Left hindlimb (tissue), 1 donor: ENCODE measurements at regions not wholly inside any gene's neighbourhood (a gene's known extent, or its start where the extent isn't known, plus 50 kb on each side); places are given as distances from the start of the nearest gene placed in this dataset.

Source experiments
- DNase-seq: peaks from one replicate; pipeline ENCODE4 v3.0.0-alpha.2; 2018

DNA sequence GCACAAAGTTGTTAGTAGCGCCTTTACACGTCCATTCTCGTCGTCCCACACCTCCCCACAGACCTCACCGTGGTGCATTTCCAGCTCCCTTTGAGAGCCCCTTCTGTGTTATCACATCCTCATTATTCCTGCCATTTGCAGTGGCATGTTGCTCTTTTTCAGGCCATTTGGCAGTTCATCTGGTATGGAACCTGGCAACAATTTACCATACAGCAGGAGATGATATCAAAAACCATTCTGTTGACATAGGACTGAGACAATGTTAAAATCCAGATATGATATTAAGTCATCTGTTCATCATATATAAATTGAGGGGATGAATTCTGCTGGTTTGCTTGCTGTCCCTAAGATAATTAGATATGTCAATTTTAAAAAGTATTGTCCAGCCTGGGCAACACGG lies 83.0 kb downstream of the TMEM174 start:
- DNase-seq = no peak

DNA sequence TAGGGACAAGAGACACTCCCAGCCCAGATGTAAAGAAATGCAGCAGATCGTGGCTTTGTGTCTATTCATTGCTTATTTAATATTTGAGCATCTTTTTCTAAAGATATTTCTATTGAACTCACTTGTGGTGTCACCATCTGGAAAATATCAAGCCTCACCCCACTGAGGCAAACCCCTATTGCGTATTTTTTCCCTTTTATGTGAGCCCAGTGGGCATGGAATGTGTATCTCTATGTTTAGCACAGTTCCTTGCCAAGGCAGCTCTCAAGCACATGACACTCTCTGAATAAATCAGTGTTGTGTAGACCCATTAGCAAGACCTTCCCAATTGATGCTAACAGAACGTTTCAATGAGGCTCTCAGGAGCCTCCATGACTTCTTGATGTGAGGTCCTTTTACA lies 81.6 kb downstream of the TMEM174 start:
- DNase-seq = no peak

DNA sequence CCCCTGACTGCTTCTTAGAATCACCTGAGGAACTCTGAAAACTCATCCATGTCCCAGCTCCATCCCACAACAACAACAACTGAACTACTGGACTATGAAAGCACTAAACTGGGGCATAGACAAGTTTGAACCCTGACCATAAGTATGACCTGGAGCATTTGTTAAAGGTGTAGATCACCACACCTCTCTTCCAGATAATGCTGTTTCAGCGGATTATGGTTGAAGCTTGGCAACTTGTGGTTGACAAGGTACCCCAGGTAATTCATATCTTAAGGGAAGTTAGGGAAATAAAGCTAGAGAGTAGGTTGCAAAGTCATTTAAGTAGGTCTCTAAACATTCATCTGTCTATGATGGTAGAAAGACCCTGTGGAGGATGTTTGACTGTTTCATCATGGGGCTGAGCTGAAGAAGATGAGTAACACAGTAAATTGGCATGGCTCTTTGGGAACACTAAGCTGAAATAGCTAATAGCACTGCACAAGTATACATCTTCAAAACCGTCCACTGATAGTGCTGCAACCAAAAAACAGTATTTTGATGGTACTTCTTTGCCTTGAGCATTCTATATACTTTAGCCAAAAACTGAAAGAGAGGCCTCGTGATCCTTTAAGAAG lies 80.2 kb downstream of the TMEM174 start:
- DNase-seq = no peak

DNA sequence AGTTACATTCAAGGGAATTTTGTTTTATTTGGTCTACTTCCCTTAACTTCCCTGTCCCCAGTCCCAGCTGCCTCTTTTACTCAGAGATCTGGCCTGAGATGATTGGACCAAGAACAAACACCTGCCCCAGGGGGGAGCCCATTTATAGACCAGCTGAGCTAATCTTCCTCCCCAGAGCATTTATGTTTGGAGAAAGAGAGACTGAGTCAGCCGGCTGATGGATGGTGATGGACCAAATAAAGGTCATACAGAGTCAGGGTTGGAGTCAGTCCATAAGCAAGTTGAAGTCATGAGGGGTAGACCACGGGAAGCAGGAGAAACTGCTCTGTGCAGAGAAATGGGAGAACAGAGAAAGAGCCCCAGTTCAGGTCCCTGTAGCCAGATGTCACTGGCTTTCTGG lies 77.7 kb downstream of the TMEM174 start:
- DNase-seq = no peak

DNA sequence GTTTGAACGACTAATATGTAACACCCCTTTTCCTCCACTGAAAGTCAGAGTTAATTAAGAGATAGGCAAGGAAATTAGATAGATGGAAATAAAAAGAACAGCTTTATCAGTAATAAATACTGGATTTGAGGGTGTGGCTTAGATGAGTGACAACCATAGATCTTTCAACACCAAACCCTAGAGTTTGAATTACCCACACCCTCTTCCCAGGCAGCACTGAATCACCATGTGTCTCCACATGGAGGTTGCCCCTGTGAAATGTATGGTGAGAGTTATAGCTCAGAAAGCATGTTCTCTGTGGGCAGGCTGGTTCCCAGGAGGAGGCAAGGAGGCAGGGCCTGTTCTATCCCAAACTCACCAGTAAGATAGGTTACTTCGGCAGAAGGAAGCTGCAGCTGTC lies 69.7 kb downstream of the TMEM174 start:
- no peak for DNase-seq

DNA sequence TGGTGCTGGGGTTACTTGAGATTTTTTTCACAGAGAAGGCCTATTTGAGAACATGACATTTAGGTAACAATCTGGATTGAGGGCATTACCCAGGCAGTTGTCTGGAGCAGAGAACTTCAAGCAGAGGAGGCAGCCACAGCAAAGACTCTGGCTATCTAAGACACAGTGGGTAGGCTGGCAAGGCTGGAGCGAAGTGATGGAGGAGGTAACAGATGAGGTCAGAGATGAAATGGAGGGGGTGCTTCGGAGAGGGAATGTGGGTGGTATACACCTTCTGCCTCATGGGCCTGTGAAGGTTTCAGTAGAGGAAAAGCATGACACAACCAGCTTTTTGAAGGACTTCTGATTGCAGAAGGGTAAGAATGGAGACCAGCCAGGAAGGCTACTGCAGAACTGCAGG lies 65.9 kb downstream of the TMEM174 start:
- no peak for DNase-seq

DNA sequence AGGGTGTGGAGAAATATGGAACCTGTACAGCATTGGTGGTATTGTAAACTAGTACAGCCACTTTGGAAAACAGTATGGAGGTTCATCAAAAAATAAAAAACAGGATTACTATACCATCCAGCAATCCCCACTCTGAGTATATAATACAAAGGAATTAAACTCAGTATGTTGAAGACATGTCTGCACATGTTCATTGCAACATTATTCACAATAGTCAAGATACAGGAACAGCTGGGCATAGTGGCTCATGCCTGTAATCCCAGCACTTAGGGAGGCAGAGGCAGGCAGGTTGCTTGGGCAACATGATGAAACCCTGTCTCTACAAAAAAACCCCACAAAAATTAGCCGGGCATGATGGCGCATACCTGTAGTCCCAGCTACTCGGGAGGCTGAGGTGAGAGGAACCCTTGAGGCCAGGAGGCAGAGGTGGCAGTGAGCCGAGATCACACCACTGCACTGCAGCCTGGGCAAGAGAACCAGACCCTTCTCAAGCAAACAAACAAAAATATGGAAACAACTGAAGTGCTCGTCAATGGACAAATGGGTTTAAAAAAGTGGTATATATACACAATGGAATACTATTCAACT lies 63.6 kb downstream of the TMEM174 start:
- DNase-seq = no peak

DNA sequence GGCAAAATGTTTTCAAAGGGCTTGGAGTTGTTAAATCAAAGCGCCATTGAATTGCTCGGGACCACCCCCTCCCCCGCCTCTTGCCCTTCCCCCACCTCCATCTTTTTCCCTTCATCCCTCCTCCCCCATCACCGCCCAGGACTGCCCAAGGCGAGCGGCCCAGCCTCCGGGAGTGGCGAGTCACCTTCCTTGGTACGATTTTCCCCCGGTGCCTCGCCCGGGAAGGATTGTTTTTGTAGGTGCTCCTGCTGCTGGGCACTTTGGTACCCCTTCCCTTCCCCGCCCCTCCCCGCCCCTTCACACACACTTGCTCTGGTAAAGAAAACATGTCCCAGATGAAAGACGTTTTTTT lies 61.2 kb downstream of the TMEM174 start:
- no peak for DNase-seq

DNA sequence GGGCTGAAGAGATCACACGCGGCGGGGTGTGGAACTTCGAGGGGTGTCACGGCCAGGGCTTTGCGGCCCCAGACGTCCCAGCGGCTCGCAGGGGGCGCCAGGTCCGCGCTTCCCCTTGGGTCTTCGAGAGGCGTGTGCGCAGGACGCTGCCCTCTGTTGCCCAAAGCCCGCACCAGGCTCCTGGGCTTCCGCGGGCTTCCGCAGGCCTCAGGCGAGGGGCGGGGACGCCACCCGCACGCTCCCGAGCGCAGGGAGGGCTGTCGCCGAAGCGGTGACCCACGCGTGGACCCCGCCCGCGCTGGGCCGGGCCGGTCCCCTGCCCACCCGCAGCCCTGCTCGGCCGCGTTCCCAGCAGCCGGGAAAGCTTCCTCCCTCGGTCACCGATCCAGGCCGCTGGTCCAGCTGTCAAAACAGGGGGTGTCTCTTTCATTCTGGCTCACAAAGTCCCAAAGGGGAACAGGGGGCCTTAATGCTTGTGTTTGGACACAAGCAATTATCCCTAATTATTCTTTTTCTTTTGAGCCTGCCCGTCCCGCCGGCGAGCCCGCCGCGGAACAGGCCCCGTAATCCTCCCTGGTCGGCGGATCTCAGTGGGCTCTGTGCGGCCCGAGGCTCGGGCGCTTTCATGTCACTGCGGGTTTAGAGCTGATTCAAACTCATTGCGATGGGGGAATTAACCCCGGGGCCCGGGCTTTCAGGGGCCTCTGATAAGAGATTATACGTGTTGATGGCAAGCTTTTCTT lies 60.6 kb downstream of the TMEM174 start:
- DNase-seq = peak; percentile 53

DNA sequence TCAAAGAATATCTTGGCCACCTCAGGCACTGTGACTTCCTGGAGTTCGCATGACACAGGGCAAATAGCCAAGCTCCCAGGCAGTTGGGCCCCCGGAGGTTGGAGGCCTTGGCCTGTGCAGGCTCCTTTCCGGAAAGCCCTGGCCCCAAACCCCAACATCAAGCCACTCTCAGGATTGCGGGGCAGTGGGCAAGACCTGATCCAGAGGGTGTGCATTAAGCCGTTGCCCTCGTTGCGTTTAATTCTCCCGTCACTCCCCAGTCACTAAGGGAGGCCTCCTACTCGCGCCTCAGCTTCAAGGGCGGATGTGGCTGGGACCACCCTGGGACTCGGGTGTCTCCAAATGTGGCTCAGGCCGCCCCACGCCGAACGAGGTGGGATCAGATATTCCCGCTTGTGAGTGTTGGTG lies 60.1 kb downstream of the TMEM174 start:
- DNase-seq = no peak

DNA sequence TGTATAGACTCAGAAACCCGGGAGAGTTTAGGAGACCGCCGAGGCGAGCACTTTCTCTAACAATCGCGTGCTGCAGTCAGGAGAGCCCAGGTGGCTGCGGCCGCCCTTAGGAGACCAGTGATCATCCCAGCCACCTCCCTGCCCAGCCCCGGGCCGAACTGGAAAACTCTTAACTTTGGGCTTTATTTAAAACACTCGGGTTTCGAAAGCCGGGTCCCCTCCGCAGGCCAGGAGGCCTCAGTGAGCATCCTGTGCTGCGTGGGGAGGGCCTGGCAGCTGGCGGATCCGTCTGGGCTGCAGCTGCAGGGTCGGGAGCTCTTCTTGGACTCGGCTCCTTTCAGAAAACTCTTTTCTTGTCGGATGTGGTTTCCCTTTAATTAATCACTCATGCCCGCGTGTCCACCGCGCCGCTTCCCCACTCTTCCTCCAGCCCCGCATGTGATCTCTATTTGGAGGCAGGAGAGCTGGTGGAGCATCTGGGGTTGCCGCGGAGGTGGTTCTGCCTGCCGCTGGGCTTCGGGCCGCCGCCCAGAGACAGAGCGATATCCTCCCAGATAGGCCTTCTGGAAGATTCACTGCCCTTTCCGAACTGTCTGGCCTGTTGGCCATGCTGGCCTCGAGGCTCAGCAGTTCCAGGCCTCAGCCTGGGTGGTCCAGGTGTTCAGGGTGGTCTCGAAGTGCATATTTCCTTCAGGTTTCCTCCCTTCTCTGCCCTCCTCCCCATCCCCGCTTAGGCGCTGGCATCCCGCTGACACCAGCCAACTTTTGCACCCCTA lies 59.5 kb downstream of the TMEM174 start:
- DNase-seq = peak; percentile 47

DNA sequence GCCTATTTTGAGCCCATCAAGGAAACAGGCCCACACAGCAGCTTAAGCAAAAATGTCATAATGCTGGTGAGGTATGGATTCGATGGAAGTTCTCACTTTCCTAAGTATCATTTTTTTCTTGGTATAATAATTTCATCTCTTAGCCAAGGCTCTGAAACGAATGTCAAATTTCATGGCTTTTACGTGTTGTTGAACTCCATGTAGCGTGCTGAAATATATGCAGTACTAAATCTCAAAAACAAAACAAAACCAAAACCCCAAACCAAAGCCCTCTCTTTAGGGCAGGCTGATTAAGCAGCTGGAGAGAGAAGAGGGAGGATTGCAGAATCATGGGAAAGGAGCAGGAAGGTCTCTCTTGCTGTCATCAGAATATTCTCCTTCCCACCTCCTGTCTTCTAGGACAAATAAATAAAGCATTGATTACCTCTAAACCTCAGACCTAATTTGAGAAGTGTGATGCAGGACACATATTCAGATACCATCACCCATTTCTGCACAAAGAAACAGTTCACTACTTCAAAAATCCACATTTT lies 58.3 kb downstream of the TMEM174 start:
- no peak for DNase-seq

DNA sequence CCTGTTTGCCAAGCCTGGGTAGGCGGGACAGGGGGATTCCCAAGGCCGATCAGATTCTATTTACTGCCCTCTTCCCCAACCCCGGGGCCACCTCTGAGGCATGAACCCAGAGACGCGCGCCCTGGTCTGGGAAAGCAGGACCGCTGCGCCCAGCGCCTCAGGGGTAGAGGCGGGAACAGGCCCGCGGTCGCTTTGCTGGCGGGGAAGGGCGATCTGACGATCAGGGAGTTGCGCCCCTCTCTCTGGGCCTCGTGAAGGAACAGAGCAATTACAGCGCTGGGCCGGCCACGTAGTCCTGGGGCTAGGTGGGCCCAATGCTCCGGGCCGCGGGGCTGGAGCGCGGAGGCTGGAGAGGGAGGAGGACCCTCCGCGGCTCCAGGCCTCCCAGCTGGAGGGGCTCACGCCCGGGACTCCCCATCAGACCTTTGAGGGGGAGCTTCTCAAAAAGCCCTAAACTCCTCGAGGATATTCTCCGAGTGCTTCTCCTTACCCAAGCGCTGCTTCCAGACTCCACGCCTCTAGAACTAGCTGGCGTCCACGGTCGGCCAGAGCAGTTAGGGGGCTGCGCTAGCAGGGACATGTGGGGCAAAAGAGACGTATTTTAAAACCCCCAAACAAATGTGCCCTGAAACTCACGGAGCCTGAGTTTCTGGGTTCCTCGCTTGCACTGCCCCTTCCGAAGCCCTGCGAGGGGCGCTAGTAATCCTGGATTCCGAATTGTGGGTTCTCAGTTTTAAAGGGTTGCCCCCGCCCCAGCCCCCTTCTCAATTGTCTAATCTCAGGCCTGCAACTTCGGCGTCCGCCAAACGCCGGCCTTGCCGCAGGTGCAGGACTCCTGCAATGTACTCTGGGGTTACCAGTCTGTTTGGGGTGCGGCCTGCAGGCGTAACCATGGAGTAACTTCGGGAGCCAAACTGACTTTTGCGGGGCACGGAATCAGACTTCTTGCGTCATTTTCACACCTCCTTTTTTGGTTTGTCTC lies 57.6 kb downstream of the TMEM174 start:
- no peak for DNase-seq

DNA sequence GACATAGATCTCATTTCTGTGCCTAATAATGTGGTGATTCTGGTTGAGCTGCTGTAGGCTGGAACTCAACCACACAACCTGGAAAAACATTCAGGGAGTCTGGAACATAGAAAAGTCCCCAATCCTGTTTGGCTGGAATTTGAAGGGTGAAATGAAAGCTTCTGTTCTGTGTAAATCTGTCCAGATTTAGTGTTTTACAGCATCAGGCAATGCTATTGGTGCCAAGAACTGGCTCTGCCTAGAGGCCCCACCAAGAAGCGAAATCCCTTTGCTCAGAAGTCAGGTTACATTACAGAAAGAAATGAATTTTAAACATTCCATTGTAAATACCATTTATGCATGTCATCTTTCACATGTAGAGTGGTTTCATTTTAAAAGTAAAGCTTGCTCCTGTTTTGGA lies 56.3 kb downstream of the TMEM174 start:
- no peak for DNase-seq

DNA sequence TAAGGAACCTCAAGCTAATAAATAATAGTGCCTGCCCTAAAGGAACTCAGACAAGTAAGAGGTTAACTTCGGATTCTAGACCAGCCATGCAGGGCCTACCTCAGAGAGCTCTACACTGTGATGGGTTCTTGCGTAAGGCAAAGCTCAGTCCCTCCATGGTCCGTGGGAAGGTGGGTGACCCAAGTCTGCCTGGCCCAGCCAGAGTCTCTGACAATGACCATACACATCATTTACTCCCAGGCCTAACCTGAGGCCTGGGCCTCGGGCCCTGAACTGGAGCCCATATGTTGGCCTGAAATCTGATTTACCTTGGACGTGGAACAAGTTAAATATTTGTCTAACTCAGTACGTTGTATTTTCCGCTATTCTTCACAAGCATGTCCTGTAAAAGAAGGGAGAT lies 55.1 kb downstream of the TMEM174 start:
- no peak for DNase-seq
